Endodermal cell (in vitro differentiated cells): ENCODE measurements at regions not wholly inside any gene's neighbourhood (a gene's known extent, or its start where the extent isn't known, plus 50 kb on each side); places are given as distances from the start of the nearest gene placed in this dataset.

ENCODE experiments used
- DNase-seq: peaks from one replicate; pipeline ENCODE4 v3.0.0-alpha.2; 2017
- H3K27ac ChIP-seq: 2 replicates; pipeline ENCODE4 v1.5.1; 2013; ENCODE audit warnings: mild to moderate bottlenecking, low read depth, low read length, moderate library complexity
- H3K27me3 ChIP-seq: 2 replicates; pipeline ENCODE4 v1.6.1; 2013; ENCODE audit warnings: mild to moderate bottlenecking, low read length, moderate library complexity; ENCODE audit not compliant: insufficient read depth, control insufficient read depth, poor library complexity, severe bottlenecking
- H3K36me3 ChIP-seq: 2 replicates; pipeline ENCODE4 v1.7.0; 2013; ENCODE audit warnings: mild to moderate bottlenecking, low read length, moderate library complexity; ENCODE audit not compliant: control insufficient read depth, insufficient read depth
- H3K4me1 ChIP-seq: one replicate; pipeline ENCODE4 v1.7.0; 2013; ENCODE audit warnings: low read length; ENCODE audit not compliant: control insufficient read depth, insufficient read depth
- H3K4me3 ChIP-seq: 2 replicates; pipeline ENCODE4 v1.5.1; 2013; ENCODE audit warnings: mild to moderate bottlenecking, low read length, moderate library complexity
- H3K9ac ChIP-seq: 2 replicates; pipeline ENCODE4 v1.6.1; 2013; ENCODE audit warnings: mild to moderate bottlenecking, low read length, moderate library complexity; ENCODE audit not compliant: poor library complexity, severe bottlenecking; ENCODE audit errors: extremely low read depth
- H3K9me3 ChIP-seq: 2 replicates; pipeline ENCODE4 v1.6.1; 2013; ENCODE audit warnings: mild to moderate bottlenecking, low read length, moderate library complexity; ENCODE audit not compliant: control insufficient read depth
- H3K27ac Mint-ChIP-seq: 2 replicates; pipeline ENCODE4 v1.8.0; 2020; ENCODE audit warnings: mixed read lengths
- H3K27me3 Mint-ChIP-seq: 2 replicates; pipeline ENCODE4 v1.8.0; 2021; ENCODE audit warnings: mild to moderate bottlenecking, mixed read lengths; ENCODE audit not compliant: insufficient read depth
- H3K36me3 Mint-ChIP-seq: 2 replicates; pipeline ENCODE4 v1.8.0; 2020; ENCODE audit warnings: low read depth, mixed read lengths
- H3K4me1 Mint-ChIP-seq: 2 replicates; pipeline ENCODE4 v1.8.0; 2020; ENCODE audit warnings: mixed read lengths
- H3K4me3 Mint-ChIP-seq: 2 replicates; pipeline ENCODE4 v1.8.0; 2020; ENCODE audit warnings: mild to moderate bottlenecking, moderate library complexity, mixed read lengths
- H3K9me3 Mint-ChIP-seq: 2 replicates; pipeline ENCODE4 v1.8.0; 2020; ENCODE audit warnings: mild to moderate bottlenecking, mixed read lengths
- CTCF ChIP-seq: fragments of 200-600 bp; sonication (generic); conservative IDR thresholded peaks from 2 replicates; pipeline ENCODE4 v1.5.0; 2021; ENCODE audit warnings: antibody characterized with exemption, mild to moderate bottlenecking
- WGBS, 2 experiments: methylation state at CpG; one replicate each; pipeline versions ENCODE4 v1.1.5 to v1.1.7; 2013; ENCODE audit warnings: missing lambda C conversion rate in 2 of 2, mixed read lengths in 1 of 2; ENCODE audit not compliant: insufficient coverage in 1 of 2, insufficient read length in 1 of 2; 5-methylcytosine and 5-hydroxymethylcytosine counted together

- Mint-ChIP-seq H3K27ac (no peak overlapping the region), H3K9me3 (peaks cover 62% of the 10 kb centered on the region), H3K36me3 (no peaks in the 10 kb centered on the region), H3K4me1 (no peaks in the 10 kb centered on the region), H3K27me3 (no peaks in the 10 kb centered on the region), H3K4me3 (no peak overlapping the region)
- Histone ChIP-seq H3K4me3 (no peak overlapping the region), H3K9ac (no peak overlapping the region), H3K9me3 (no peaks in the 10 kb centered on the region), H3K36me3 (no peaks in the 10 kb centered on the region), H3K27me3 (no peaks in the 10 kb centered on the region), H3K27ac (no peak overlapping the region), H3K4me1 (no peaks in the 10 kb centered on the region)
- DNase-seq, result no peak
- no CpG with 5 or more reads among the region's 1 CpG for WGBS, 2 experiments
- TF ChIP-seq CTCF, result no peak
Measured at GRCh38 chrX:69038816-69039215, 126.4 kb downstream of the PJA1 start.

GRCh38 chrX:69038188-69038587, 127.1 kb downstream of the PJA1 start:
- no peaks in the 10 kb centered on the region for H3K27me3 ChIP-seq
- H3K4me1 ChIP-seq, result no peaks in the 10 kb centered on the region
- no peak for DNase-seq
- H3K36me3 ChIP-seq, result no peaks in the 10 kb centered on the region
- no peak overlapping the region for H3K4me3 Mint-ChIP-seq
- WGBS, 2 experiments, result 98% methylated on average over 6 of the region's 6 CpGs; no CpG with 5 or more reads in 1 of the 2 experiments
- TF ChIP-seq CTCF, result no peak
- no peaks in the 10 kb centered on the region for H3K27me3 Mint-ChIP-seq
- H3K27ac ChIP-seq, result no peak overlapping the region
- H3K27ac Mint-ChIP-seq, result no peak overlapping the region
- no peaks in the 10 kb centered on the region for H3K4me1 Mint-ChIP-seq
- H3K4me3 ChIP-seq, result no peak overlapping the region
- H3K9ac ChIP-seq, result no peak overlapping the region
- H3K9me3 ChIP-seq, result no peaks in the 10 kb centered on the region
- no peaks in the 10 kb centered on the region for H3K36me3 Mint-ChIP-seq
- H3K9me3 Mint-ChIP-seq, result peaks cover 60% of the 10 kb centered on the region

- WGBS, 2 experiments, result 95 to 100% methylated on average over 1 to 2 of the region's 3 CpGs
- Mint-ChIP-seq H3K27me3 (no peaks in the 10 kb centered on the region), H3K9me3 (peaks cover 63% of the 10 kb centered on the region), H3K4me3 (no peak overlapping the region), H3K36me3 (no peaks in the 10 kb centered on the region), H3K4me1 (no peaks in the 10 kb centered on the region), H3K27ac (no peak overlapping the region)
- Histone ChIP-seq H3K27me3 (no peaks in the 10 kb centered on the region), H3K36me3 (no peaks in the 10 kb centered on the region), H3K27ac (no peak overlapping the region), H3K9ac (no peak overlapping the region), H3K4me1 (no peaks in the 10 kb centered on the region), H3K4me3 (no peak overlapping the region), H3K9me3 (no peaks in the 10 kb centered on the region)
- no peak for TF ChIP-seq CTCF
- DNase-seq, result peak; percentile 10
Measured at GRCh38 chrX:69037786-69038185, 127.5 kb downstream of the PJA1 start.
